IMR-90 (cell line): ENCODE measurements at regions not wholly inside any gene's neighbourhood (a gene's known extent, or its start where the extent isn't known, plus 50 kb on each side); places are given as distances from the start of the nearest gene placed in this dataset.

ENCODE experiments used
- CHD1 ChIP-seq: IDR thresholded peaks from 2 replicates; pipeline ENCODE4 v1.6.1; 2012; ENCODE audit warnings: low read depth, low read length, improper control_type of control experiment
- CTCF ChIP-seq: conservative IDR thresholded peaks from 2 replicates; pipeline ENCODE4 v1.5.1; 2012; ENCODE audit warnings: mild to moderate bottlenecking, low read depth, low read length, improper control_type of control experiment
- POLR2A ChIP-seq: IDR thresholded peaks from 2 replicates; pipeline ENCODE4 v1.6.1; 2012; ENCODE audit warnings: mild to moderate bottlenecking, low read depth, low read length
- RAD21 ChIP-seq: IDR thresholded peaks from 2 replicates; pipeline ENCODE4 v1.6.1; 2012; ENCODE audit warnings: low read length, improper control_type of control experiment
- SMC3 ChIP-seq: fragments of 150-350 bp; IDR thresholded peaks from 2 replicates; pipeline ENCODE4 v1.6.1; 2016; ENCODE audit warnings: low read depth, mild to moderate bottlenecking, antibody characterized with exemption, low read length, moderate library complexity
- USF2 ChIP-seq: fragments of 150-350 bp; IDR thresholded peaks from 2 replicates; pipeline ENCODE4 v1.6.1; 2017; ENCODE audit warnings: mild to moderate bottlenecking, antibody characterized with exemption, low read length, low read depth

- TF ChIP-seq RAD21 (no peak), POLR2A (no peak), SMC3 (no peak), CTCF (no peak), CHD1 (no peak), USF2 (no peak)
These were observed 75.9 kb downstream of the TMEM18 start for GRCh38 chr2:601387-601698.
